T-helper 9 cell (primary cell): ENCODE measurements at regions not wholly inside any gene's neighbourhood (a gene's known extent, or its start where the extent isn't known, plus 50 kb on each side); places are given as distances from the start of the nearest gene placed in this dataset.
"Not testable (repeated sequence)": the region's sequence is repeated elsewhere in the genome, so short reads cannot be mapped to it uniquely, and the experiment has no call there.

Experiments
- DNase-seq: peaks from one replicate; pipeline ENCODE4 v3.0.0-alpha.2; 2020

- DNase-seq: no peak
These were observed 204.6 kb upstream of the SLIT2 start for GRCh38 chr4:20046931-20047677.

DNA sequence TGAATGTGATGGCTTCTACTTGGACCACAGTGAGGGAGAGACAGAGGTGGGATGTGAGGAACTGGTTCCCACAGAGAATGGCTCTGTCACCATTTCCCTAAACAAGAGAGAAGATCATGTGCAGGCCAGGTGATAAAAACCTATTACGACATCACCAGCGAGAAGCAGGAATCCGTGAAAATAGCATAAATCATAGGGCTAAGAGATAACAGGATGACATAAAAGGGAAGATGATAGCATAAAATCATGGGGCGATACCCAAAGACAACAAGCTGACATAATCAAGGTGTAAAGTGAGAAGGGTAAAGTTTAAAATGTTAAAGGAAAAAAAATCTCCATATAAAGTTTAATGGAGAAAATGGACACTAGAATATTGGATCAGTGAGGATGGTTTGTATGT is 205.5 kb upstream of the SLIT2 start:
- DNase-seq: no peak

- no peak for DNase-seq
These were observed 206.7 kb upstream of the SLIT2 start for GRCh38 chr4:20044966-20045365.

- no peak for DNase-seq
These were observed 207.2 kb upstream of the SLIT2 start for GRCh38 chr4:20044502-20044911.

- DNase-seq: no peak
These were observed 207.7 kb upstream of the SLIT2 start for GRCh38 chr4:20043991-20044390.

DNA sequence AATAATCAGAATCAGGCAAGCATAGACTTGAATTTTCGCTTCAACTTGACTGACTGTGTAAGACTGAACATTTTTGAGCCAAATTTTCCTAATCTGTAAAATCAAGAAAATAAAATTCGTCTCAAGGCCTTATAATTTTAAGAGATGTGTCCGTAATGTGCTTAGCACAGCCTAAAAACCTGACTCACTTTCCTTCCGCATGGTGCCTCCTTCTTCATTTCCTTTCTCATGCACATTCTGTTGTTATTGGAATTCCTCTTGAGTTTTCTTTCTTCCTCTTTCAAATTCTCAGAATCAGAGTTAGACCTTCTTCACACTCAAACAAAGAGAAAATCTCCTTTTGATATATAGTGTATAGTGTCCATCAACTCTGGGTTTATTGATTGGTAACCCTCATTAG is 208.9 kb upstream of the SLIT2 start:
- no peak for DNase-seq

DNA sequence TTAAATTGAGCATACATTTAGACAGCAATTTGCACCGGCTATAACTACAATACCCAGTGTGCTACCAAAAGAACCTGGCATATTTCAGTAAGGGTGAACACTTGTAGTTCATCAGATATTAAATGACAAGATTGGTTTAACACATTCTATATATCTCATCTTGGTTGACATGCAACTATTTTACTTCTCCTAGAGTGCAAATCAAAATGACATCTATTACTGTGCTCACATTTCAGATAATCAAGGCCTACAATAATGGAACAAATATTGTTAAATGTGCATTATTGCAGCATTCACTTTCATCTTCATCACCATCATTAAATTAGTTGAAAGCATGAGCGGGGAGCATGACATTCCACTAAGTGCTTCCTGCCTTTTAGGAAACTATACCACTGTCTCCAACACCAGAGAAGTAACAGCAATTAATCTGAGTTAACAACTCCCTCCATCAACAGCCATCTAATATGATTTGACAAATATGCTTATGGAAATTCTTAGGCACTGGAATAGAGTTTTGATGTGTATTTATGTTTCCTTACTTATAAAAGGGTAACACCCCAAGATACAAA is 209.8 kb upstream of the SLIT2 start:
- DNase-seq: no peak

DNA sequence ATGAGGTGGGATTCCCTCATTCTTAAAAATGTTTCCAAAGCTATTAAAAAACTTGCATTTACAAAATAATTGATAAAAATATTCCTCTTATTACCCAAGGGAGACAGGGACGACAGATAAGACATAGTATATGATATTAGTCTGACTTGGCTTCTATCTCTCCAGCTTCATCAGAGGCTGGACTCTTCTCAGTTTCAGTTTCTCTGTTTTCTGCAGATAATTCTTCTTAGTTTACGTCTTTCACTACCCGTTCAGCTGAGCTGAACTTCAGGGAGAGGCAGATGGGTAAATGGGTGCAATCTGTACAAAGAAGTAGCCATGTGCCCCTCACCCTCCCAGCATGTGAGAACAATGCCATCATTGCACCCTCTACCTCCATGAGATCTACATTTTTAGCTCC is 214.0 kb upstream of the SLIT2 start:
- no peak for DNase-seq

DNA sequence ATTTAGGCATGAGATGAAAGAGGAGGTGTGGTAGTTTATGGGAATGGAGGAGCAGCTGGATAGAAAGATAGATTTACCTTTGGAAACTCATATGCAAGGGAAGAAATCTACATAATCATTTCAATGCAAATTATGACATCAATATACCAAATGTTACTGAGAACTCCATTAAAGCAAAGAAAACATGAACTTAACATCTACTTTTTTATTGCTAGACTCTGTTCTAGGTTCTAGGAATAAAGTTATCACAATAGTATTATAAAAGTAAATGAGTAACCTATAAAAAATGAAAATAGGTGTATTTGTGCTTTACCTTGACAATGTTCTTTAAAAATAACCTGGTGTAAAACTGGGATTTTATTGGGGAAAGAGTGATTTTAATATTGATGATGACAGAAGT is 221.6 kb upstream of the SLIT2 start:
- no peak for DNase-seq

GRCh38 chr4:20028645-20029044 is 223.1 kb upstream of the SLIT2 start:
- no peak for DNase-seq

DNA sequence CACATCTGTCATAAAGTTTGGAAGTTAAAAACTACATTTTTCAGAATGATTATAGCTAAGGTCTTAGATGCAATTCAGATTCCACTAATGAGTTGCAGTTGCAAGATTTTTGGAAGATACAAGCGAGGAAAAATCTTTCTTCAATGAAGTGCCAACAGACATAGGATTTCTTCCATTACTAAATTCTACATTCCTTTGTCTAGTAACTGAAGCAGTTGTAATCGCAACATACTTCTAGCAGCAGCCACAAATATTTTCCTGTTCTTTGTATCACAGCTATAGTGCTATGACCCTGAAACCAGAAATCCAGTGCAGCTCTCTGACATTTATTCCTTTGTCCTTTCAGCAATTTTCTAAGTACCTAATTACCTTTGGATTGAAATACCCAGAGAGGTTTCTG is 225.2 kb upstream of the SLIT2 start:
- DNase-seq: no peak

- no peak for DNase-seq
These were observed 229.2 kb upstream of the SLIT2 start for GRCh38 chr4:20022471-20022870.

GRCh38 chr4:20020056-20020455 is 231.6 kb upstream of the SLIT2 start:
- DNase-seq: no peak

- no peak for DNase-seq
These were observed 232.2 kb upstream of the SLIT2 start for GRCh38 chr4:20019310-20020015.

DNA sequence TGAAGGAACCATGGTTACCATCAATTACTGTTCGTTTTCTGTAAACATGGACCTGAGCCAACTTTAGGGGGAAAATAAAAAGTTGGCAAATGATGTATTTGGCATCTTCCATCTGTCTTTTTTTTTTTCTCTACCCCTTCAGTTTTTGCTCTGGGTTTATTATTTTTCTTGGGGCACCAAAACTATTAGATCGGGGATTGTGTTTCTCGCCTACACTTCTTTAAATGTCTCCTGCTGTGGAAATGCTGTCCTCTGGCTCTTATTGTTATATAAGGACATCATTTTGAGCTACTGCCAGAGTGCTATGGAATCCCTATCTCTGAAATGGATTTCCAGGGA is 234.0 kb upstream of the SLIT2 start:
- DNase-seq: no peak

- no peak for DNase-seq
These were observed 234.5 kb upstream of the SLIT2 start for GRCh38 chr4:20017070-20017776.

- DNase-seq: no peak
These were observed 236.0 kb upstream of the SLIT2 start for GRCh38 chr4:20015636-20016224.

- not testable (repeated sequence) for DNase-seq
These were observed 247.7 kb upstream of the SLIT2 start for GRCh38 chr4:20003836-20004558.

DNA sequence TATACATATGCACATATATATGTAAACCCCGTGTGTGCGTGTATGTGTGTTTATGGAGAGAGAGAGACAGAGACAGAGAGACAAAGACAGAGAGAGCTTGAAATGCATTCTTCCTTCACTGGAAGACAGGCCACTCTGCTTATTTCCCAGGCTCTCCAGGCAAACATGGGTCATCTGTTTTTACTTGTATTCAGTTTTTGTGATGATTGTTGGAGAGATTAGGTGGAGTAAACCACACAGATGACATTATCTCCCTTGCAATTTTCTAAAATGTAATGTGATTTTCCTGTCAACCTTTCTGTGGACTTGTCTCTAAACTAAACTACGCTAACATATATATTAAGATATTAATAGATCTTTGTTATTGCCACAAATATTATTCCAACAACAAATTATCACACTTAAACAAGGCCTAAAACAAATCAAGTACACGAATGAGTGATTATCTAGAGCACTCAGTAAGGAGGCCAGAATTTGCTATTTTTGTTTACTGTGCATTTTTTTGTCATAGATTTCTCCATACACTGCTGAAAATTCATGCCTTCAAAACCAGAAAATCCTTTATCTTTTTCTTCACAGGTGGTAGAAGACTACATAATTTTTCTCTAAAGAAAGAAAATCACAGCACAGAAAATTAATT is 251.8 kb upstream of the SLIT2 start:
- DNase-seq: no peak

DNA sequence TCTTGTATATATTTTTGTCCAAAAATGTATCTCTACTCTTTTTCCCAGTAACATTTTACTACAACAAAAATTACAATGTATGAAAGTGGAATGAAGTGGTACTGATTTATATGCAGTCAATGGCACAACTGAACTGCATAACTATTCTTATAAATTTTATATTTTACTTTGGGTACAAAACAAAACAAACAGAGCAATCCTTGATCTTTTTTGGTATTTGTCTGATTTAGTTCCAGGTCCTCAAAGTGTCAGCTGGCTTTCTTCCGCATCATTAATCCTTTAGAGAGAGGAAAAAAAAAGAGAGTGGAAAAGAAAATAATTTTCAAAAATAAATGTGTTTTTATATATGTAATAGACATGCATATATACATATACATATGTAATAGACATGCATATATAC is 252.4 kb upstream of the SLIT2 start:
- DNase-seq: no peak

- DNase-seq: no peak
These were observed 258.5 kb upstream of the SLIT2 start for GRCh38 chr4:19993242-19993641.

- DNase-seq: no peak
These were observed 259.1 kb upstream of the SLIT2 start for GRCh38 chr4:19992471-19993093.
